CD8-positive, alpha-beta memory T cell (primary cell): ENCODE measurements at regions not wholly inside any gene's neighbourhood (a gene's known extent, or its start where the extent isn't known, plus 50 kb on each side); places are given as distances from the start of the nearest gene placed in this dataset.

ENCODE experiments used
- CTCF ChIA-PET: fragments of 350-600 bp; sonication (Branson Sonifier 250); formaldehyde crosslinking; loops from one replicate; lab custom pipeline; 2021; ENCODE audit warnings: antibody characterized with exemption; lab: Charles Lee
- POLR2A ChIA-PET: fragments of 350-600 bp; sonication (Branson Sonifier 250); formaldehyde crosslinking; loops from one replicate; lab custom pipeline; 2021; ENCODE audit warnings: antibody characterized with exemption; lab: Charles Lee
- DNase-seq, 5 donors: peaks; one replicate each; pipeline versions ENCODE4 v3.0.0 to v3.0.0-alpha.2; 2020 to 2022; ENCODE audit warnings: mixed read lengths in 1 of 5
- H3K27ac ChIP-seq: one replicate; pipeline ENCODE4 v1.7.0; 2013; ENCODE audit warnings: low read depth, mild to moderate bottlenecking, low read length, moderate library complexity
- H3K27me3 ChIP-seq: 2 replicates; pipeline ENCODE4 v1.7.0; 2013; ENCODE audit warnings: low read length, mild to moderate bottlenecking; ENCODE audit not compliant: insufficient read depth, poor library complexity, severe bottlenecking
- H3K36me3 ChIP-seq: 2 replicates; pipeline ENCODE4 v1.7.0; 2013; ENCODE audit warnings: mild to moderate bottlenecking, low read length, moderate library complexity; ENCODE audit not compliant: insufficient read depth
- H3K4me1 ChIP-seq: 2 replicates; pipeline ENCODE4 v1.7.0; 2013; ENCODE audit warnings: mild to moderate bottlenecking, low read length, moderate library complexity; ENCODE audit not compliant: insufficient read depth
- H3K4me3 ChIP-seq: 2 replicates; pipeline ENCODE4 v1.7.0; 2013; ENCODE audit warnings: mild to moderate bottlenecking, low read length
- H3K9me3 ChIP-seq: 2 replicates; pipeline ENCODE4 v1.7.0; 2013; ENCODE audit warnings: mild to moderate bottlenecking, low read length
- H3K27ac Mint-ChIP-seq, 8 donors: one replicate each; pipeline ENCODE4 v1.8.0; 2020 to 2021; ENCODE audit warnings: mixed read lengths in 8 of 8, mild to moderate bottlenecking in 6 of 8, inconsistent platforms in 3 of 8, moderate library complexity in 3 of 8
- H3K27me3 Mint-ChIP-seq, 2 donors: one replicate each; pipeline ENCODE4 v1.8.0; 2020 to 2021; ENCODE audit warnings: mixed read lengths in 2 of 2, mild to moderate bottlenecking in 1 of 2, moderate library complexity in 1 of 2
- H3K36me3 Mint-ChIP-seq, 3 donors: one replicate each; pipeline ENCODE4 v1.8.0; 2020 to 2021; ENCODE audit warnings: mixed read lengths in 3 of 3, inconsistent platforms in 1 of 3, mild to moderate bottlenecking in 1 of 3
- H3K4me1 Mint-ChIP-seq, 3 donors: one replicate each; pipeline ENCODE4 v1.8.0; 2020 to 2021; ENCODE audit warnings: mixed read lengths in 3 of 3, inconsistent platforms in 1 of 3, mild to moderate bottlenecking in 1 of 3
- H3K4me3 Mint-ChIP-seq, 7 donors: one replicate each; pipeline ENCODE4 v1.8.0; 2020 to 2021; ENCODE audit warnings: mixed read lengths in 7 of 7, mild to moderate bottlenecking in 6 of 7, moderate library complexity in 4 of 7, inconsistent platforms in 2 of 7
- H3K9me3 Mint-ChIP-seq, 5 donors: one replicate each; pipeline ENCODE4 v1.8.0; 2020 to 2022; ENCODE audit warnings: mixed read lengths in 5 of 5, mild to moderate bottlenecking in 3 of 5, moderate library complexity in 2 of 5, inconsistent platforms in 1 of 5

DNA sequence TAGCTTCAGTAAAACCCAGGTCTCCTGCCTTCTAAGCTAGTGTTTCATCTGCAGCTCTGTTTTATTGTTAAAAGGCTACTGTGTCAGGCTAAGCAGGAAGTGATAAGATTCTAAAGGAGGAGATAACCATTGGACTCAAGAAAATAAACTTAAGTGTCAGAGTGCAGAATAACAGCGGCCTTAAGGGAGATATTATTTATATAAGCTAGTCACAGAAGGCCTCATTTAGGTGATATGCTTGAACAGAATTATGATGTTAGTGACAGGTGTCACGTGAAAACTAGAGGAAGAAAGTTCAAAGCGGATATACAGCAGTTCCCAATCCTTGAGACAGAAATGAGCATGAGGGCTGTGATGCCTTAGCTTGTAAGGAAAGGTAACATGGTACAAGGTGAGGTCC is 373.4 kb downstream of the FOXG1 start:
- CTCF ChIA-PET = no interaction called here
- no peak overlapping the region for H3K4me3 Mint-ChIP-seq
- Histone ChIP-seq H3K27me3 (no peaks in the 10 kb centered on the region), H3K4me3 (no peak overlapping the region), H3K36me3 (no peaks in the 10 kb centered on the region), H3K27ac (no peak overlapping the region), H3K9me3 (no peaks in the 10 kb centered on the region), H3K4me1 (no peaks in the 10 kb centered on the region)
- no peaks in the 10 kb centered on the region for H3K27me3 Mint-ChIP-seq
- DNase-seq = no peak
- H3K36me3 Mint-ChIP-seq = no peaks in the 10 kb centered on the region
- no peak overlapping the region for H3K27ac Mint-ChIP-seq
- POLR2A ChIA-PET = no interaction called here
- peaks cover 3 to 42% (median 16%) of the 10 kb centered on the region in 5 donors for H3K9me3 Mint-ChIP-seq
- no peaks in the 10 kb centered on the region for H3K4me1 Mint-ChIP-seq

DNA sequence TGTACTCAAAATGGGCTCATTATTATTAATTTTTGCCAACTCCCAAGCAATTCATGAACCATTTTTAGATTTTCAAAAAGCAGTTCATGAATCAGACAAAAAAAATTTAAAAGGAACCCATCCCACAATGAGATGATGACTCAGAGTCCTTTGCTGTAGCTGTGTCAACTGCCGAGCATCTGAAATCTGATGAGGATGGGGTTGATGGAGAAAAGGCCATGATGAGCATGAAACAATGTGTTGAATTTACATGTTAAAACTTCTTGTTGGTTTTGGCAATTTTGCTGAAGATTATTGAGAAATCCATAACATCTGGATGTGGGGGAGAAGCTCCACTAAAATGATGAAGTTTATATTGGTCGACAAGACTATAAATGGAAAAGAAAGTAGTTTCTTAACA is 378.0 kb downstream of the FOXG1 start:
- Histone ChIP-seq H3K4me3 (no peak overlapping the region), H3K27me3 (no peaks in the 10 kb centered on the region), H3K9me3 (no peaks in the 10 kb centered on the region), H3K36me3 (no peaks in the 10 kb centered on the region), H3K4me1 (no peaks in the 10 kb centered on the region), H3K27ac (no peak overlapping the region)
- DNase-seq = no peak
- POLR2A ChIA-PET = no interaction called here
- Mint-ChIP-seq H3K4me3 (no peak overlapping the region), H3K27ac (no peak overlapping the region), H3K27me3 (no peaks in the 10 kb centered on the region), H3K4me1 (no peaks in the 10 kb centered on the region), H3K9me3 (peaks cover 2 to 52% (median 7%) of the 10 kb centered on the region in 5 donors), H3K36me3 (no peaks in the 10 kb centered on the region)
- CTCF ChIA-PET = no interaction called here

DNA sequence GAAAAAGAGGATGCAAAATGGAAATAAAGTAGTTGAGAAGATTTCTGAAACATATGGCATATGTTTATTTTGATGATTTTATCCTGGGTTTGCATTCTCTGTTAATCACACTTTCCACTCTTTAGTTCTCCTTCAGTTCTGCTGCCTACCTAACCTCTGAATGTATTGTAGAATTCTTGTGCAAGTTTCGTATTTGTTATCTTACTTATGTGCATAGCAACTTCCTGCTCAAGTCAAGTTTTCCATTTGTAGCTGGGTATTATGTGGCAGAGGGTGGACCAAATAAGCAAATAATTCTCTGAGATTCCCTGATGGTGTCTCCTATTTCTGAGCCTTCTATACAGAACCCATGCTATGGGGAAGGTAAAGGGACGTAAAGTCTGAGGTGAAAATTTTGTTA is 381.6 kb downstream of the FOXG1 start:
- CTCF ChIA-PET = no interaction called here
- H3K27me3 ChIP-seq = no peaks in the 10 kb centered on the region
- H3K4me3 Mint-ChIP-seq = no peak overlapping the region
- no peak overlapping the region for H3K27ac ChIP-seq
- H3K36me3 Mint-ChIP-seq = peaks cover 0 to 1% (median 0%) of the 10 kb centered on the region in 3 donors
- H3K4me1 Mint-ChIP-seq = no peaks in the 10 kb centered on the region
- POLR2A ChIA-PET = no interaction called here
- H3K36me3 ChIP-seq = no peaks in the 10 kb centered on the region
- H3K9me3 ChIP-seq = no peaks in the 10 kb centered on the region
- no peaks in the 10 kb centered on the region for H3K27me3 Mint-ChIP-seq
- no peak overlapping the region for H3K4me3 ChIP-seq
- no peak overlapping the region for H3K27ac Mint-ChIP-seq
- peaks cover 9 to 42% (median 12%) of the 10 kb centered on the region in 5 donors for H3K9me3 Mint-ChIP-seq
- no peaks in the 10 kb centered on the region for H3K4me1 ChIP-seq
- no peak for DNase-seq

DNA sequence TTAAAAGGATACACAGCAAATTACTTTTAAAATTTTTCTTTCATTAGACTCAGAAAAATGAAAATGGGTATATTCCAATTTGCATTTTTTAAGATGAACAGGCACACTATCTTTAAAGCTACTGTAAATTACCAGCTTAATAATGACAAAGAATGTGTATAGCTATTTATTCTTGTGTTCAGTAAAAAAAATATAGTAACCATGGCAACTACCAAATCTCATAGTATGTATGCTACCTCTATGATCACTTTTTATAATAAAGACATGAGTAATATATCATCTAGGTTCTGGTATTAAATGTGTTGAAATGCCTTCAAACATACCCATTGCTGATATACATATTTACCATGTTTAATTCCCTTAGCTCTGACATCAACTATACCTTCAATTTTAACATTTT is 383.2 kb downstream of the FOXG1 start:
- Mint-ChIP-seq H3K27ac (no peak overlapping the region), H3K4me3 (no peak overlapping the region), H3K27me3 (no peaks in the 10 kb centered on the region), H3K4me1 (no peaks in the 10 kb centered on the region), H3K9me3 (peaks cover 8 to 36% (median 12%) of the 10 kb centered on the region in 5 donors), H3K36me3 (peaks cover 0 to 1% (median 0%) of the 10 kb centered on the region in 3 donors)
- H3K4me3 ChIP-seq = no peak overlapping the region
- no peaks in the 10 kb centered on the region for H3K4me1 ChIP-seq
- no peak for DNase-seq
- H3K27me3 ChIP-seq = no peaks in the 10 kb centered on the region
- H3K9me3 ChIP-seq = no peaks in the 10 kb centered on the region
- no peaks in the 10 kb centered on the region for H3K36me3 ChIP-seq
- POLR2A ChIA-PET = no interaction called here
- H3K27ac ChIP-seq = no peak overlapping the region
- CTCF ChIA-PET = no interaction called here

DNA sequence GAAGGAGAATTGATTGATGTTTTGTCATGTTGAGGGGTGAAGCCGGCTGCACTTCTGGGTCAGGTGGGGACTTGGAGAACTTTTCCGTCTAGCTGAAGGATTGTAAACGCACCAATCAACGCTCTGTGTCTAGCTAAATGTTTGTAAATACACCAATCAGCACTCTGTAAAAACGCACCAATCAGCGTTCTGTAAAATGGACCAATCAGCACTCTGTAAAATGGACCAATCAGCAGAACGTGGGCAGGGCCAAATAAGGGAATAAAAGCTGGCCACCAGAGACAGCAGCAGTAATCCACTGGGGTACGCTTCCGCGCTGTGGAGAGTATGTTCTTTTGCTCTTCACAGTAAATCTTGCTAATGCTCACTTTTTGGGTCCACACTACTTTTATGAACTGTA is 384.1 kb downstream of the FOXG1 start:
- Mint-ChIP-seq H3K4me3 (no peak overlapping the region), H3K9me3 (peaks cover 9 to 36% (median 15%) of the 10 kb centered on the region in 5 donors), H3K4me1 (no peaks in the 10 kb centered on the region), H3K36me3 (peaks cover 0 to 1% (median 0%) of the 10 kb centered on the region in 3 donors), H3K27ac (no peak overlapping the region), H3K27me3 (no peaks in the 10 kb centered on the region)
- no peaks in the 10 kb centered on the region for H3K9me3 ChIP-seq
- CTCF ChIA-PET = no interaction called here
- no peak overlapping the region for H3K4me3 ChIP-seq
- no peak overlapping the region for H3K27ac ChIP-seq
- no peaks in the 10 kb centered on the region for H3K4me1 ChIP-seq
- DNase-seq = no peak
- H3K36me3 ChIP-seq = no peaks in the 10 kb centered on the region
- no peaks in the 10 kb centered on the region for H3K27me3 ChIP-seq
- POLR2A ChIA-PET = no interaction called here

DNA sequence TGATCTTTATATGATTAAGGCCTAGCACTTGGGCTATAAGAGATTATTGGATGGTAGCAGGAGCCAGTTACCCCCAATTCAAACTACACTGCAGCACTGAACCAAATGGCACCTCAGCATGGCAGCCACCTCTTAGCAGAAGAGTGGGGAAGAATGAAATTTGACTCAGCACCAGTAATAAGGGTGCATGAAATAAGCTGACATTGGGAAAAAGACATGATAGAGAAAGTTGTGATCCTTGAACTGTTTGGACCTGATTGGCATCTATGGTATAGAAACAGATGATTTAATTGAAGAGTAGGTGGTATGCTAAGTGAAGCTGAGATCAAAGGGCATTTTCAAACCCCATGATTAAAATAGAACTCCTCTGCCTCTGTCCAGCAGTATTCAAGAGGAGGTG is 389.5 kb downstream of the FOXG1 start:
- ChIA-PET POLR2A (no interaction called here), CTCF (no interaction called here)
- H3K4me3 Mint-ChIP-seq = no peak overlapping the region
- H3K4me3 ChIP-seq = no peak overlapping the region
- no peaks in the 10 kb centered on the region for H3K27me3 ChIP-seq
- H3K9me3 ChIP-seq = no peaks in the 10 kb centered on the region
- H3K36me3 ChIP-seq = no peaks in the 10 kb centered on the region
- no peaks in the 10 kb centered on the region for H3K27me3 Mint-ChIP-seq
- DNase-seq = no peak
- H3K4me1 Mint-ChIP-seq = no peaks in the 10 kb centered on the region
- H3K4me1 ChIP-seq = no peaks in the 10 kb centered on the region
- no peak overlapping the region for H3K27ac ChIP-seq
- peaks cover 0 to 1% (median 0%) of the 10 kb centered on the region in 3 donors for H3K36me3 Mint-ChIP-seq
- peaks cover 6 to 22% (median 15%) of the 10 kb centered on the region in 5 donors for H3K9me3 Mint-ChIP-seq
- no peak overlapping the region for H3K27ac Mint-ChIP-seq

DNA sequence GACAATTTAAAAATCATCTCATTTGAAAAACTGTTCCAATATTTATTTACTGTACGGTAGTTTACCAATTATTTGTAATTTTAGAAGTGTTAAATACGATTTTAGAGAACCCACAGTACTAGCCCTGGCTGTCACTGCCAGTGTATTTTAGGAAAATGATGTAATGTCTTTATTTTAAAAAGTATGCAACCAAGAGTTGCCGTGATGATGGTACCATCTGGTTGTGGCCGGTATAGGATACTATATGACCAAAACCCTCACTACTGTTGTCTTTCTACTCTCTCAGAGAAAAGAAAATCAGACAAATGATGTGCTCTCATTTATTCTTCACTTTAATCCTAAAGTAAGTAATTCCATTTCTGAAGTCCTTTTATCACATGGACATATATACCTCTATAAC is 395.0 kb downstream of the FOXG1 start:
- Histone ChIP-seq H3K27ac (no peak overlapping the region), H3K9me3 (no peaks in the 10 kb centered on the region), H3K27me3 (no peaks in the 10 kb centered on the region), H3K36me3 (no peaks in the 10 kb centered on the region), H3K4me3 (no peak overlapping the region), H3K4me1 (no peaks in the 10 kb centered on the region)
- Mint-ChIP-seq H3K9me3 (peaks cover 0 to 23% (median 3%) of the 10 kb centered on the region in 5 donors), H3K36me3 (no peaks in the 10 kb centered on the region), H3K27ac (no peak overlapping the region), H3K4me1 (no peaks in the 10 kb centered on the region), H3K4me3 (no peak overlapping the region), H3K27me3 (peaks cover 0 to 1% of the 10 kb centered on the region in 2 donors)
- DNase-seq = no peak
- CTCF ChIA-PET = no interaction called here
- POLR2A ChIA-PET = no interaction called here

DNA sequence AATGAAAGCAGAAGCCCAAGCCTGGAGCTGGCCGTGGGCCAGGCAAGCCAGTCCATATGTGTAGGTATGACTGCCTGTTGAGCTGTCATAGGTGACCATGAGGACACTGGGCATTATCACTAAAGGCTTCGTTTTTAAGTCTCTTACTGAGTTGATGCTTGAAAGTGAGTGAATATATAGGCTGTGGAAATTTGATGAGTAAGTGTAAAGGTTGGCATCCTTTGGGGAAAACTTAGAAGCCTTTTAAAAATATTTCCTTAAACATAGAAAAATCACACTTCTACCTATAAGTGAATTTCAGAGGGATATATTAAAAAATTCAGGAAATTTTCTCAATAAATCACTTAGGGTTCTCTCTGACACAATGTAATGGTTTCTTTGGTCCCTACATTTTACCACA is 396.5 kb downstream of the FOXG1 start:
- no peaks in the 10 kb centered on the region for H3K4me1 ChIP-seq
- H3K27me3 Mint-ChIP-seq = peaks cover 0 to 1% of the 10 kb centered on the region in 2 donors
- no peak overlapping the region for H3K4me3 Mint-ChIP-seq
- ChIA-PET CTCF (no interaction called here), POLR2A (no interaction called here)
- H3K9me3 ChIP-seq = no peaks in the 10 kb centered on the region
- no peak overlapping the region for H3K27ac ChIP-seq
- peaks cover 0 to 23% (median 3%) of the 10 kb centered on the region in 5 donors for H3K9me3 Mint-ChIP-seq
- H3K36me3 ChIP-seq = no peaks in the 10 kb centered on the region
- no peak overlapping the region for H3K4me3 ChIP-seq
- no peak for DNase-seq
- no peaks in the 10 kb centered on the region for H3K36me3 Mint-ChIP-seq
- H3K27me3 ChIP-seq = no peaks in the 10 kb centered on the region
- no peak overlapping the region for H3K27ac Mint-ChIP-seq
- no peaks in the 10 kb centered on the region for H3K4me1 Mint-ChIP-seq

DNA sequence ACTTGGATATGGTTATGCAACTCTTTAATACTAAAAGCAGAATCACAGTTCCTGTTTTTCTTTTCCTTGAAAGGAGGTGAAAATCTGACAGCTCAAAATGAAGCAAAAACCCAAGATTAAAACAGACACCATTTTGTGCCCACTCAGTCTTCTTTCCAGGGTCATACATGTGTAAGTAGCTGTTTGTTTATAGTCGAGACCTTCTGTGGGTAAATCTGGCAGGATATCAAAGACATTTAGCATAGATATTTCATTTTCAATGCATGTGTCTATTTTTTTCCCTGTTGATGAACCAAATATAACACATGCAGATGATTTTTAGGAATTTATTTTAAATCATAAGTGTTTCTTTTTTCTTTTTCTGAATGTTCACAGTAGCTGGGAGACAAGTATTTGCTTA is 398.8 kb downstream of the FOXG1 start:
- Mint-ChIP-seq H3K36me3 (no peaks in the 10 kb centered on the region), H3K9me3 (peaks cover 0 to 12% (median 4%) of the 10 kb centered on the region in 5 donors), H3K4me3 (no peak overlapping the region), H3K27ac (no peak overlapping the region), H3K4me1 (no peaks in the 10 kb centered on the region), H3K27me3 (peaks cover 0 to 1% of the 10 kb centered on the region in 2 donors)
- Histone ChIP-seq H3K27ac (no peak overlapping the region), H3K36me3 (no peaks in the 10 kb centered on the region), H3K9me3 (no peaks in the 10 kb centered on the region), H3K4me1 (no peaks in the 10 kb centered on the region), H3K4me3 (no peak overlapping the region), H3K27me3 (no peaks in the 10 kb centered on the region)
- ChIA-PET CTCF (no interaction called here), POLR2A (no interaction called here)
- no peak for DNase-seq
